Stimulated activated CD4-positive, alpha-beta T cell treated with anti-CD3 and anti-CD28 coated beads, Interleukin-2, amount 100 ng/mL, for 48 hours (primary cell): ENCODE measurements at regions not wholly inside any gene's neighbourhood (a gene's known extent, or its start where the extent isn't known, plus 50 kb on each side); places are given as distances from the start of the nearest gene placed in this dataset.
"Not testable (repeated sequence)": the region's sequence is repeated elsewhere in the genome, so short reads cannot be mapped to it uniquely, and the experiment has no call there.

Experiments
- DNase-seq, 2 donors: peaks; one replicate each; pipeline ENCODE4 v3.0.0-alpha.2; 2020

DNA sequence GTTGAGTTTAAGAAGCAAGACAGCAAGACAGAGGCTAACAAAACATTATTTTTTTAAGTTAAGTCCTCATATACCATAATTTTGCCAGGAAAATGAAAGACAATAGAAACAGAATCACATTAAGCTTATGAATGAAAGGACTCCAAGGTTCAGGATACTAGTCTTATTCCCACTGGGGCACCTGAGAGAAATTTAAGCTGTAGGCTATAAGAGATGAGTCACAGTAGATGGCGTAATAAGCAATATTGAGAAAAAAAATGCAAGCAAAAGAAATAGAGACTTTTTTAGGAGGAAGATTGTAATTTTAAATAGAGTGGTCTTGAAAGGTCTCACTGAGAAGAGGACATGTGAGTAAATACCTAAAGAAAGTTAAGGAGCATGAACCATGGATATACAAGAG is 57.1 kb upstream of the KIF2B start:
- no peak for DNase-seq

DNA sequence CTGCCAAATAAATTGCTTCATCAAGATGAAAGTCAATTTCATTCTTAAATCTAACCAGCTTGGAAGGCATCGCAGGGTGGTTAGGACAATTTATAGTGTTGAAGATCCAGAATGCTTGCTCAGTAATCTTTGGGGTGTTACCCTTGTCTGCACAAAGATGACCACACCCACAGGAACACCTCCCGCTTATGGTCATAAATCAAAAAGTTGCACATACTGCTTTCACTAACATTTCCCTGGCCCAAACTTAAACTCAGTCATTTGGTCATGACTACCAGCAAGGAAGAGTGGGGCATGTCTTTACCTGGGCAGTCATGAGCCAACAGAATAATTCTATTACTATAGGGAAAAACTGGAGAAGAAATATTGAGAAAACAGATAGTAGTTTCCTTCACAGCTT is 57.6 kb upstream of the KIF2B start:
- DNase-seq: no peak

DNA sequence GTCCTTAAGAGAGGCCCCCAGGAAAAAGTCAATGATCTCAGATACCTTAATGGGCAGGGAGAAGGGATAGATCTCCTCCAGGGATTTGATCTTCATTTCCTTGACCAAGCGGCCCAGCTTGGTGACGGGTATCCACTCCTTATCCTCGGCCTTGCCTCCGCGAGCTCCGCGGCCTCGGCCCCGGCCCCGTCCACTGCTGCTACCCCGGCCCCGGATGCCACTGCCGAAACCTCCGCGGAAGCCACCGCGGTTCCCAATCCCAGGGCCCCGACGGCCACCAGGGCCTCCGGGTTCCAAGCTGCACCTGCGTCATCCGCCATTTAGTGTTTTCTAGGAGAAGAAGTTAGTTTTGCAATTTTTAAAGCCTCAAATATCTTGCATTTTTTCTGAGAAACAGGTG is 65.2 kb upstream of the KIF2B start:
- no peak for DNase-seq

DNA sequence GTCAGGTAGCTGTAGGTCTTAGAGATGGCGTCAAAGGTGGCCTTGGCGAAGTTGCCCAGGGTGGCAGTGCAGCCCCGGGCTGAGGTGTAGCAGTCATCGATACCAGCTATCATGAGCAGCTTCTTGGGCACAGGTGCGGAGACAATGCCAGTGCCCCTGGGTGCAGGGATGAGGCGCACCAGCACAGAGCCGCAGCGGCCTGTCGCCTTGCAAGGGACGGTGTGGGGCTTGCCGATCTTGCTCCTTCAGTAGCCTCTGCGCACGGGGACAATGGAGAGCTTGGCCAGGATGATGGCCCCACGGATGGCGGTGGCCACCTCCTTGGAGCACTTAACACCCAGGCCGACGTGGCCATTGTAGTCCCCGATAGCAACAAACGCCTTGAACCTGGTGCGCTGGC is 65.6 kb upstream of the KIF2B start:
- not testable (repeated sequence) for DNase-seq

DNA sequence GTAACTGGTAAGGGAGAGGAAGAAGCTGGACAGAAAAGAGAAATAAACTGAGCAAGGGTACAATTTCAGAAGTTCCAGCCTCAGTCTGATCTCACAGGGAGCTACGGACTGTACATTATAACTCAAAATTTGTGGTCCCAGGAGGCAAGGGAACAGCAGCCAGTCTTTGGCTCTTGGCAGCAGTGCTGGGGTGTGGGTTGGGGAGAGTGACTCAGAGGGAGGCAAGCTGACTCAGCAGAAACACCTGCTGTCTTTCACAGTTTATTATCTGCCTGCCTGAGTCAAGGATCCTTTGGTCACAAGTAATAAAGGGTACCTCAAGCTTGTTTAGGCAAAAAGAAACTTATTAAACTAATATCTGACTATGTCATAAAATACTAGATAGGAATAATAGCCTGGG is 73.5 kb upstream of the KIF2B start:
- DNase-seq: no peak

DNA sequence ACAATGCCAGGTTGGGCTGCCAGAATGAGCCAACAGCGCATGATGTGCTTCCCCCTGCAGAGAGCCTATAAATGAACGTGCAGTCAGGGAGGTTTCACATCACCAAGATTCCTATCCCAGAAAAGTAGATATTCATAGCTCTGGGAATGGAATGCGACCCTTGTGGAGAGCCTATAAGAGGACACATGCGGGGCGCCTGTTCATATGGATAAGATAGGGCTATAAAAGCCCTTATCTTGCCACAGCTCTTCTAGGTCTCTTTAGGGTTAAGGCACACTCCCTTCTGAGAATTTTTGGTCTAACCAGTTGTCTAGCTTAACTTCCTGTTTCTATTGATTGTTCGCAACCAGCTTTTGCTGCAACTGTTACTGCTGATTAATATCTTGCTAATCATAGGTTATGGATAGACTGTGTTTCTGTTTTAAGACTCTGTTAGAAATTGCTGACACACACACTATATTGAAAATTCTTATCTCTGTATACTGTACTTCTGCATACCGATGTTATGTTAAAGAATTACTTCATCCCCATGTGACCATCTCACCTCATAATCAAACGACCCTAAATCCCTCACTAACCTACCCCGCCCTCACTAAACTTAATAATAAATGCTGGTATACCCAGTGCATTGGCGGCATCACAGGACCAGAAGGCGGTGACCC is 74.4 kb upstream of the KIF2B start:
- DNase-seq: not testable (repeated sequence)

DNA sequence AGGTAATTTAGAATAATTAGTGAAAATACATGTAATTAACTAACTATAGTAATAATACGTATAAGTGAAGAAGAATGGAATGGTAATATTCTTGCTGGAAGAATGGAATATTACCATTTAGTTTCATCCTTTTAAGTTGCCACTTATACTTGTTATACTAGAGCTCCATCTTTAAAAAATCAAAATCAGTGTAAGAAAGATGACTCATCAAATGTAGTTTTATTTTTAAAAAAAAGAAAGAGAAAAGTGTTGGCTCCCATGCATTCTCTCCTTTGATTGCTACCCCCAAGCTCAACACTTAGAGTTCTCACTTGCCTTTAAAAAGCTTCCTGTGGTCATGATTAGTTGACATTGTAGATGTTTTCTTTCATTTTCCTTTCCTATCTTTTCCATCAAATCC is 82.4 kb upstream of the KIF2B start:
- DNase-seq: no peak

DNA sequence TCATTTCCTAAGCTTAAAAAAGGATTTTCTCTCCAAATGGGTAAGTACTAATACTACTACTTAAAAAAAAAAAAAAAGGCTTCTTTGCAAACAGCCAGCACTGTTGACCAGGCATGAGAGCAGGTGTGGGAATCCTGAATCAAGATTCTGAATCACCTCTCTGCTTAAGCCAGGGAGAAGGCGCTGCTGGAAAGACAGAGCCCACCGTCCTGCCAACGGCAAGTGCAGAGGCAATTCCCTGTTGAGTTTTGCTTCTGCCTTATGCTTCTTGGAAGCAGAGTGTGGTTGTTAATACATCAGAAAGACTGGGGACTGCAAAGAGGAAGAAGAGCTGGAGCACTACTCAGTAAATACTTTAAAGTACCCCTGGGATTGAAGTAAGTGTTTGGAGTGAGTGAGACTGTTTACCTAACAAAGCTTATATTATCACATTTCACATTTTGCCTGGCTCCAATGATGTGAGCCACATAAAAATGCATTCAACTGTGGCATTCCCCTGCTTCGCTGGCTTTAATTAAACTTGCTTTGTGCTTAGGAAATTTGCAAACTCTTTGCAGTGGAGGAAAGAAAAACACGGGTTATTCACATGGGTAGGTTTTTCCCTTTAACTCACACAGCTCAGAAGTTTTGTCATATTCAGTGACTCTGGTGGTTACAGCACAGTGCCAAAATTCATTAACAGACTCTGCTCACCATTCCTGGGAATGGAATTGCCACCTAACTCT is 86.0 kb upstream of the KIF2B start:
- DNase-seq: no peak

DNA sequence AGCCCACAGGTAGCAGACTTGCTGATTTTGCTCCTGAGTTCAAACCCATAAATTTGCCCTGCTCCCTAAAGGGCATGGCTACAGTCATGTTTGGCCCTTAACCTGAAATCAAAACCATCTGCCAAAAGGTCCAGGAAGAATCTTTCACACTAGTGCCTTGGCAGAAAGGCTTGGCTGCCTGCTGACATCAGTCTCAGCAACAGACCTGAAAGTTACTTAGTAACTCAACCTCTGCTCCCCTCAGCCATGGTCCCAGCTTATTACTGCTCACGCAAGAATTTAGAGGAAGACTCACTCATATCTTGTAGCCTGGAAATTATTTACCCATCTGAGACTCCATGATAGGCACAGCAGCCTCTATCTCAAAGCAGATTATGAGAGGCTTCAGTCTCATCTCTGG is 98.0 kb upstream of the KIF2B start:
- DNase-seq: no peak

DNA sequence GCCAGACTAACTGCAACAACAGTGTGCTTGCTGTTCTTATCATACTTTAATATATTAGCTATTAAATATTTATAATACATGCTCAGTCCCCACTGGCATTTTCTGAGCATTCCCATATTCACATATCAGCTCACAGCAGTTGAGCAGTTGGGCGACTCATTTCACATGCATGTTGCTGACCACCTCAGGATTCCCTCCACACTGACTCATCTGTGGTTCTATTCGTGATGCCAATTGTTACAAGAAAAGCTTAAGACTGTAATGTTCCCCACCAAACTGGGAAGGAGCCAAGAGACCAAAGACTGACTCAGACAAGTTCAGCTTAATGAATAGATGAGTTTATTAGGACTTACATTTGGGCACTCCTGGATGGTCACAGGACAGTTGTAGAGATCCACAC is 100.3 kb upstream of the KIF2B start:
- DNase-seq: no peak

DNA sequence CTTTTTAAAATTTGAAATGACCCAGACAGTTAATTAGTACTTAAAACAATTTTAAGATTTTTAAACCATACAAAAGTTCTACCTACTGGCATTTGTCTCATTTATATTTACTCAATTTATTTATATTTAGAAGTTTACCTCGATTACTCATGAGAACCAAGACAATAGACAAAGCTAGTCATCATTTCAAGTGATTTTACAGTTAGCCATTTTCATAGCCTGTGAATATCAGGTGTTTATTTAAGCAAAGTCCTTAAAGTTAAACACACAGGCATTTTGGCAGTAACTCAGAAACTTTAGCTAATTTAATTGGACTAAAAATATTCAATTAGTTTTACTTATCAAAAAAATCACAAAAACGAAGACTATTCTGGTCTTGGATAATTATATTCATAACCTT is 101.6 kb upstream of the KIF2B start:
- DNase-seq: no peak

DNA sequence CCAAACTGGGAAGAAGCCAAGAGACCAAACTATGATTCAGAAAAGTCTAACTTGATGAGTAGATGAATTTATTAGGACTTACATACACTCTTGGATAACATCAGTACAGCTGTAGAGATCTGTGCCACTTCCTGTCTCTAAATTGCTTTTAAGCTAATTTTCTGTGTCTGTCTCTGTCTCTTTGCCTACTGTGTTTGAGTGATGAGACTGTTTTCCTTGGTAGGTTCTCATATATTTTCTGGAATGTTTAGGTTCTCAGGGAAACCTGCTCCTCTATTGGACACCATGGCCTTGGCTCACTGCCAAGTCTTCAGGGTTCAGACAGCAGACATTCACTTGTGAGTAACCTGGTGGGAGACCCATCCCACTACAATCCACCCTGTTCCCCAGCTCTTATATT is 103.5 kb upstream of the KIF2B start:
- no peak for DNase-seq

DNA sequence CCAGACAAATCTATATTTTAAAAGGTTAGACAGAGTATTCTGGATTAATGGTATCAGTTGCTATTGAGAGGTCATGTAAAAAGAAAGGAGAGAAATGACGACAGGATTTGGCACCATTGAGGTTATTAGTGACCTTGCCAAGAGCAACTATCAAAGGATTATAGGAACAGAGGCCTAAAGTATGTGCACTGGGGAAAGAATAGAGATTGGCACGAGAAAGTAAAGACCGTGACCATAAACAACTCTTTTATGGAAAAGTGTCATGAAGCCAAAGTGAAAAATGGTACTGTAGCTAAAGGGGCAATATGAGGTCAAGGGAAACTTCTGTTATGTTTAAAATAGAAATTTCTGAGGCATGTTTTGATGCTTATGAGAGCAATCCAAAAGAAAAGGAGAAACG is 115.2 kb upstream of the KIF2B start:
- no peak for DNase-seq

DNA sequence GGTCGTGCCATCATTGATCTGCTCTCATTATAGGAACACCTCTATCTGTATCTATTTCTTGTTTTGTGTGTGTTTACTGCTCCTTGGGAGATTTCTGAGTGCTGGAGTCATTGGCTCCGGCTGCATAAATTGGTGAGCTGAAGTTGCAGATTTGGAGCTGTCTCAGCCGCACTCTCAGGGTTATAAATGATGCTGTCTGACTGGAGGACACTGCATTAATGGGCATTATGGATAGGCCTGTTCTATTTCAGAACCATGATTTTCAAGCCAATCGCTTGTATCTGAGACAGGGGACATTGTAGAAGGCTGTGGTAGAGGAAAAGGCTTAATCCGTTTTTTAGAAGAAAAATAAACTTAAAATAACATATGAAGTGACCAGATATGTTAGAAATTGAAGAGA is 126.4 kb upstream of the KIF2B start:
- DNase-seq: no peak

DNA sequence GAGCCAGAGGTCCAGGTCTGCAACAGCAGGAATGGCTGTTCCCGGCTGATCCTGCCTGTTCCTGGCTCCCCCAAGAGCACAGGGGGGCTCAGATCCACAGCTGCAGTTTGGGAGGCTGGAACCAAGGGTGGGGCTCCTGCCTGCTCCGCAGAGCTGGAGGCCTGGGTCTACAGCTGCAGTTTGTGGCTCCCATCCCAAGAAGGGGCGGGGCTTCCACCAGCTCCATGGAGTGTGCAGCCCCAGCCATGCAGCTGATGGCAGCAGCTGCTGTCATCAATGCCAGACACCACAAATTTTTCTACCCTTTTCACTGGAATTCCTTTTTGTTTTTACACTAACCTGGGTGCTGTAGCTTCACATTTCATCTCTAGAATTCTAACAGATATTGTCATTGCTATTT is 135.4 kb upstream of the KIF2B start:
- DNase-seq: no peak

DNA sequence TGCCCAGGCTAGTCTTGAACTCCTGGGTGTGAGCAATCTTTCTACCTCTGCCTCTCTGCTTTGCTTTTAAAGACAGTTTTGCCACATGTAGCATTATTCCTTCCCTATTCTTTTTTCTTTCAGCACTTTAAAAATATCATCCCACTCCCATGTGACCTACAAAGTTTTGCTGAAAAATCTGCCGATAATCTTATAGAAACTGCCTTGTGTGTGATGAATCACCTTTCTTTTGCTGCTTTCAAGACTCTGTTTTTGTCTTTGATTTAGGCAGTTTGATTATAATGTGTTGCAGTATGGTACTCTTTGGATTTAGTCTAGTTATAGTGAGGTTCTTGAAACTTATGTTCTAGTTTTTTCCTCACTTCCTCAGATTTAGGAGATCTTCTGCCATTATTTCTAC is 142.0 kb upstream of the KIF2B start:
- DNase-seq: no peak

DNA sequence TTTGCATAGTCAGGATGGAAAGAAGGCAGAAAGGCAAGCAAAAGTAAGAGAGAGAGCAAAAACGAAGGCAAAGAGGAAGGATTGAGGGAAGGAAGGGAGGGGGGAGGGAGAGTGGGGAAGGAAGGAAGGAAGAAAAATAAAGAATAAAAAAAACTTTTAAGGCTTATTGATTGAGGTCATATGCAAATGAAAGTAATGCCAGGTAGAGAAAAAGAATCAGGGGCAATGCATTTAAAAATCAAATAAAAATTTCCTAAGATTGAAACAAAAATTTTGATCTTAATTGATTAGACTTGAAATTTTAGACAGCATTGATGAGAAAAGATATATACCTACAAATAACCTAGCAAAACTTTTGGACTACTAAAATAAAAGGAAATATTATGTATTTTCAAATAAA is 153.9 kb upstream of the KIF2B start:
- no peak for DNase-seq

DNA sequence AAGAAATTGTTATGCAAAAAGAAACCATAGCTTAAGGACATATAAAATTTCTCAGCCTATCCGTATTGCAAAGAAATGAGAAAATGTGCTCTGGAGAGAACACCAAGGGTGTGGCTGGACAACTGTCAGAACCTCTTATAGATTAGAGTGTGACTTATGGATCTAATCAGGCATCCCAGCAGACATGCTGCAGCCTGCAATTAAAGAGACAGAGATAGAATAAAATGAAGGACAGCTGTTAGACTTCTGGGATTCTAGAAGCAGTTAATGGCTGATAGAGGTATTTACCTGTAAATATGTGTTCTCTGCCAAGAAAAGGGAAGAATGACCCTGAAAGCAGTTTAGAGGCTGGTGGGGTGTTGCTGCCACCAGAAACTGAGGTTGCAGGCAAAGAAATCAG is 160.1 kb upstream of the KIF2B start:
- DNase-seq: no peak

DNA sequence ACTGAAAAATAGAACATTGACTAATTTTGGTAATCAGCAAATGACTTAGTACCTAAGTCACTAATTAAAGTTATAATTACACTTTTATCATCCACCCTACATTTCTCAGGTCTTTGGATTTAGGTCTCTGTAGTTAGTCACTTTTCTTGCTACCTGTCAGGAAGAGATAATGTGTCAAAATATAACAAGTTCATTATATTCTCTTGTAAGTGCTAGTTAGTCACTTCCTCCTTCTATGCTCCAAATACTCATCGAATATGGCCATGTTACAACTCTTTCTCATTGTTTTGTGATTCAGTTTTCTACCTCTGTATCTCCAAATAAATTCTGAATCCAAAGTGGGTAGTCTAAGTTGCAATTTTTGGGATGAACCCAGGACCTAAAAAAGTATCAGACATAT is 163.5 kb upstream of the KIF2B start:
- no peak for DNase-seq

DNA sequence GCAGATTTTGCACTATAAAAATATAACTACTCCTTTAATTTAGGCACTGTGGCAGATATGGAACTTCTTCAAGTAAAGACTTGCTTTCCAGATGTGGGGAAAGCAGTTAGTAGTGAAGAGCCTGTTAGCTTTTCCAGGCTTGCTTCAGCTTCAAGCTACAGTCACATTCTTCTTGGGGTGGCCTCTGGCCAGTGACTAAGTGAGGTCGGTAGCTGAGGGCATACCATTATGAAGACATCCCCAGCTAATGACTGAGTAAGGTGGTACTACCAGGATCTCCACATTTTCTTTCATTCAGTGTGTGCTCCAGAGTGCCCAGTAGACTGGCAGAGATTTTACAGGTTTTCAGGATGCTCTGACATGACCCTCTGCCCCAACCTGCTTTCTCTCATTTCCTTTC is 167.1 kb upstream of the KIF2B start:
- DNase-seq: no peak

DNA sequence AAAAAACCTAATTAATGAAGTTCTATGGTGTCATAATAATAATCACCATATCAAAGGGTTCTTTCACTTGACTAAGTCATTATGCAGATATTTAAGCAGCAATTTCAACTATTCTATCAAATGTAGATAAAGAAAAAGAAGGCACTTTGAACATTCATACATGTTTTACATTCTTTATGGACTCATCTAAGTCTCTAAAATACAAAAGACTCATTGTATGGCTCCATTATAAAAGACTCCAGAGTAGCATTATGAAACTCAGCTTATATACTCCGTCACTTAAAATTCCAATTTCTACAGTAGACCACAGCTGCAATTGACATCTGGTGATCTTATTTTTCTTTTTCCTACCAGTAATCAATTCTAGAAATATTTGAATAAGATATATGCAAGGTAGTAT is 173.5 kb upstream of the KIF2B start:
- DNase-seq: no peak

DNA sequence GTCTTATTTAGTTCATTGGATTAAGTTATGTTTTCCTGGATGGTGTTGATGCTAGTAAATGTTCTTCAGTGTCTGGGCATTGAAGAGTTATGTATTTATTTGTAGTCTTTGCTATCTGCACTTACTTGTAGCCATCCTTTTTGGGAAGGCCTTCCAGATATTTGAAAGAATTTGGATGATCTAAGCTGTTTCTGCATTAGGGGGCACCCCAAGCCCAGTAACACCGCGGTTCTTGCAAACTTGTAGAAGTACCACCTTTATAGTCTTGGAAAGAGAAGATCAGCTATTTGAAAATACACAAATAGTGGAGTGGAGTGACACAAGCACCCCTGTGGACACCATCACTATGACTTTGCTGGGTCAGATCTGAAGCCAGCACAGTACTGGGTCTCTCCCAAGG is 175.9 kb upstream of the KIF2B start:
- no peak for DNase-seq

DNA sequence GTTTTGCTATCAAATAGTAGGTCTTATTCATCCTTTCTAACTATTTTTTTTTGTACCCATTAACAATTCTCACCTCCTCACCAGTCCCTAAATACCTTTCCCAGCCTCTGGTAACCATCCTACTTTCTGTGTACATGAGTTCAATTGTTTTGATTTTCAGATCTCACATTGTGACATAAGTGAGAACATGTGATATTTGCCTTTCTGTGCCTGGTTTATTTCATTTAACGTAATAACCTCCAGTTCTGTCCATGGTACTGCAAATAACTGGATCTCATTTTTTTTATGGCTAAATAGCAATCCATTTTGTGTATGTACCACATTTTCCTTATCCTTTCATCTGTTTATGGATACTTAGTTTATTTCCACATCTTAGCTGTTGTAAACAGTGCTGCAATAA is 181.9 kb upstream of the KIF2B start:
- DNase-seq: no peak

DNA sequence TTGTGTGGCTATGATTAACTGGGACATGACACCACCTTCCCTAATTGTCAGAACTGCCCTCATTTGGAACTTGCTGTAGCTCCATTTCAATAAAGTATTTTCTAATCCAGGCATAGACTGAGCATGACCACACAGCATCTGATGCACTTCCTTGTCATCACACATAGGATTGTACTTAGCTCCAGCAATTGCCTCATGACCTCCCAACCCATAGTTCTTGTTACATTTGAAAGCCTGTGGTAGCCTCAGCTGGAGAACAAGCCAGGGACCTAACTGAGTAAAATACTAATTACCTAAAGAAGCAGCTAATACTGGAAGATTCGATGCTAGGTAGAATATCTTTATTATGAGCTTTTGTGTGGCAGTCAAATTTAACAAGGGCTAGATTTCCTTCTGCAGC is 187.3 kb upstream of the KIF2B start:
- DNase-seq: no peak

DNA sequence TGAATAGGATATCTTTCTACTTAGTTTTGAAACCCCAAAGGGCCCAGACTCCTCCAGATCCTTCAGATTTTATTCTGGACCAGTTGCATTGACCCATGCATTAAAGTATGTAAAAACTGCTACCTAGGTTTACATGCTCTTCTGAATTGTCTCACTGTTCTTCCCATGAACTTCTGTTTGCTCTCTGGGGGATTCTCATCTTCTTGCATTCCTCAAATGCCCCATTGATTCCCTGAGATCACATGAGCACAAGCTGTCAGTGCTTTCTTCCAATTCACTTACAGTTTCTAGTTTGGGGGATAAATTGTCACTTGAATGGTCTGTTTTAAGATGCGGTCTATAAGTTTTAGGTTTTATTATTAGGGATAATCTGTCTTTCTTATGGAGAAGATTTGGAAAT is 188.9 kb upstream of the KIF2B start:
- DNase-seq: no peak
